GM19239 (cell line): ENCODE measurements at regions not wholly inside any gene's neighbourhood (a gene's known extent, or its start where the extent isn't known, plus 50 kb on each side); places are given as distances from the start of the nearest gene placed in this dataset.
A peak's percentile ranks its signal among the peaks of the same experiment; 100 is the strongest.

ENCODE experiments used
- DNase-seq: peaks from one replicate; pipeline ENCODE4 v3.0.0; 2011; ENCODE audit warnings: low spot score; ENCODE audit not compliant: insufficient read length
- FAIRE-seq: peaks from 2 replicates; lab custom pipeline; 2011; peaks lifted over from hg19 to GRCh38; lab: Jason Lieb, UNC

DNA sequence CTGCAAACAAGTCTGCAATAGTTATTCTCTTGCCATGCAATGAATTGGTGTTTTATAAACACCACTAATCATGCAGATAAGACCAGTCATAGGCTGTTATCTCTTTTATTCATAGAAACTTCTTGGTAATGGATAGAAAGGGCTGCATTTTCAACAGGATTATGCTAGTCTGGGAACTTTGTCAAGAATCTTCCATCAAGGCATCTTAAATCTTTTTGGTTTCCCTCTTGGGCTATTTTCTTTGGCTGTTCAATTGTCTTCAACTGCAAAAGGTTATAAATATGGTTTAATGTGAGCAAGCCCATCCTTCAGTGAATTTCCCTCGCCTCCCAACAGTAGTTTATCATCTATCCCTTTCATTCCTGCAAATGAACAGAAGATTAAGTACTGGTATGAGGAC lies 59.0 kb upstream of the MINAR1 start:
- DNase-seq (no peak), FAIRE-seq (no peak)

DNA sequence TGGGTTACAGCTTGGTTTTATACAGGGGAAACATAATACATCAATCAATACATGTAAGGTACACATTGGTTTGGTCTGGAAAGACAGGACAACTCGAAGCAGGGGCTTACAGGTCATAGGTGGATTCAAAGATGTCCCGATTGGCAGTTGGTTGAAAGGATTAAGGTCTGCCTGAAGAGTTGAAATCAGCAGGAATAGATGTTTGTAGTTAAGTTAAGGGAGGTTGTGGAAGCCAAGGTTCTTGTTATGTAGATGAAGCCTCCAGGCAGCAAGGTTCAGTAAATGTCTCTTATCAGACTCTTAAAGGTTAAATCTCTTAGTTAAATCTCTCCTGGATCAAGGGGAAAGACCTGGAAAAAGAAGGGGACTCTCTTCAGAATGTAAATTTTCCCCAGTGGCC lies 58.4 kb upstream of the MINAR1 start:
- FAIRE-seq (no peak), DNase-seq (no peak)

DNA sequence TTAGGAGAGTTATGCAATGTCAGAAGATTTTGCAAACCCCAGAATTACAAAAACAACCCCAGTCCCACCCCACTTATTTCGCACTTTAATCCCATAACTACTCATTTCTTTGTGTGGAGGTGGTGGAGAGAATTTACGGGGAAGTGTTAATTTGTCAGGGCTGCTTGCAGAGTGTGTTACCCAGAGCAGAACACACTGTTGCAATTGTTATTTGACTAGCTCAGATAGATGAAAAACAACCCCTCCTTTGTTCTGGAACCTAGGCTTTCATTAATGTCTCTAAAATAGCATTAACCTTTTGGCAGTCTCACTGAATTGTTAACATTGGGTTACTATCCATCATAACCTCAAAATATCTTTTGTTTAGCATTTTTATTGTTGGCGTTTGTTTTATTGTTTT lies 55.8 kb upstream of the MINAR1 start:
- DNase-seq = no peak
- FAIRE-seq = no peak

DNA sequence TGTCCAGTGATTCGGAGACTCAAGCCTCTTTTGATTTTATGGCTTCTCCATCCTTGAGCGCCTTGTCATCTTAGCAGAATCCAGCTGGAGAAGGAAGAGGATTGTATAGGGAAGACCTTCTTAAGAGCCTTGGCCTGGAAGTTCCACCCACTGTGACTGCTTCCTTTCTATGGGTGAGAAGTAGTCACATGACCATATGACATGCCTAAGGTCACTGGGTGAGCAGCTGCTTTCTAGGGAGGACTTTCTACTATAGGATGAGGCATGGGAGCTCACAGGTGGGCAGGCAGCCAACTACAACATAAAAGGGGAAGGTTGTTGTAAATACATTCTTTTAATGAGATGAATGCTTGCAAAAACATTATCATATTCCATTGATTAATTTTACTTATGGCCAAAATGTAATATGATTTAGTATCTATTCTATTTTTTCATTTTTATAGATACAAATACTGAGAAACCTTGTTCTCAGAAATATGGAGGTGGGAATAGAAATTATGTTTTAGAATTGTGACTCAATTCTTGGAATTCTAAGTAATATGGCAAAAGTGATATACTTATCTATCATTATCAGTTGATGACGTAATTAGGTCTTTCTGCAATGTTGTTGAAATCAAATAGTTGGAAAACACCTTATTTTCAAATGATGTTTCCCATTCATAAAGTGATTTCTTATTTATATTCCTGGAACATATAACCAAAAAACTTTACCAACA lies 53.6 kb upstream of the MINAR1 start:
- FAIRE-seq = no peak

DNA sequence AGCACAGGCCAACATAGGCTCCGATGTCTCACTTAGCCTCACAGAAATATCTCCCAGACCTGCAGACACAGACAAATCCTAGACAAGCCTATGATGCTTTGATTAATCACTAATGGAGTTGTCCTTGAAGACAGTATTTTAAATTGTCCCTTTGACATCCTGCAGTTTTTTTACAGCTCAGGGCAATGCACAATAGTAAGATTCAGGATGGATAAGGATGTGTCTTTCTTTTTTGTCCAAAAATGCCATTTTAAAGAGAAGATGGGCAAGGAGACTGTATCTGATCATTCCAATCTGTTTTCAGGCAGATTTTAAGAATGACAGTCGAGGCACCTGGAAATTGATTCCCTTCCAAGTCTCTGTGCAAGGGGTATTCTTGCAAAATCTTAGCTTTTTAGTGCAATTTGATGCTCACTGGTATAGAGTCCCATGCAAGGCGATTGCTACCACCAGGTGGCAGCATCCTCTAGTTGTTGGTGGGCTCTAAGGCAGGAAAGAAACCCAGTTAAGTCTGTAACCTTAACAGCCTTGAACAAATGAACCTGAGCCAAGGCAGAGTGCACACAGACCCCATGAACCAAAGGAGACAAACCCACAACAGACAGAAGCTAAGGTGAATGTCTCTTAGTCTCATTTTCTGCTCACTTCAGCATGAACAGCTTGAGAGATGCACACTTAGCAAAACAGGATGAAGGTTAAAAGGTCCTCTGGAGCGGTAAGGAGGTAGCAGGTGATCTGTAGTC lies 51.2 kb upstream of the MINAR1 start:
- DNase-seq (peak; percentile 53), FAIRE-seq (peak; percentile 91)

More for the DNA sequence above, 53.6 kb upstream of the MINAR1 start:
- no peak for DNase-seq

DNA sequence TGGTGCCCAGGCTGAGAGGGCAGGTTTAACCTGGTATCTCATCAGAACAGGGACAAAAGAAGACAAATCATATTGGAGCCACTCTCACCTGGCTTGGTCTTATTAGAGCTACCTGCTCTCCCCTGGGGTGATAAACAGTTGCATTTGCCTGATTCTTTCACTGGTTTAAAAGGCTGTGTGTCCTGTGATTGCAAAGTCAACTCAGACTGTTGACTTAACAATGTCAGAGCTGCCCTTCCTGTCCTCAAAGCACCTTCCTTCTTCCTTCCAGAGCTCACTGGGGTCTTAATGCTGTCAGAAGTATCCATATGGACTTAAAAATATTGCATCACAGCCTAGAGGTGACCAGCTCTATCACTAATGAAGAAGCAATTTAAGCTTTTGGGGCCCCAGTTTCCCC lies 50.5 kb upstream of the MINAR1 start:
- DNase-seq (no peak), FAIRE-seq (no peak)
